DMS53 (cell line): ENCODE measurements at regions not wholly inside any gene's neighbourhood (a gene's known extent, or its start where the extent isn't known, plus 50 kb on each side); places are given as distances from the start of the nearest gene placed in this dataset.
A peak's percentile ranks its signal among the peaks of the same experiment; 100 is the strongest.

Experiments used
- DNase-seq: peaks from one replicate; lab custom pipeline; 2025; lab: John Stamatoyannopoulos, UW

DNA sequence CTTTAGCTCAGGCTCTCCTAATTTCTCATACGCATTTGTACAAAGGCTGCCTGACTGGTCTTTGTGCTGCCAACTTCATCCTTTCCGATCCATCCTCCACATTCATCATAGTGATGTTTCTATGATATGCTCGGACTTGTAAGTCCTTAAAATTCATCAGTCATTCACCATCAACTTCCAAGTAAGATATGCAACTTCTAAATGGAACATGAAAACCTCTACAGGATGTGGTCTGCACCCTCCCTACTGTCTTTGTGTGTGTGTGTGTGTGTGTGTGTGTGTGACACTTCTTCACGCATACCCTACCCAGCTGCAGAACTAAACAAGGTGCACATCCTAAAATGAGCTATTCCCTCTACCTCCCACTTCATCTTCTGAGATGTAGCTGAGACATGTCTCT lies 397.9 kb upstream of the NR5A2 start:
- DNase-seq, result no peak

GRCh38 chr1:199639453-199639852 lies 388.1 kb upstream of the NR5A2 start:
- no peak for DNase-seq

GRCh38 chr1:199641531-199641930 lies 386.0 kb upstream of the NR5A2 start:
- DNase-seq, result no peak

DNA sequence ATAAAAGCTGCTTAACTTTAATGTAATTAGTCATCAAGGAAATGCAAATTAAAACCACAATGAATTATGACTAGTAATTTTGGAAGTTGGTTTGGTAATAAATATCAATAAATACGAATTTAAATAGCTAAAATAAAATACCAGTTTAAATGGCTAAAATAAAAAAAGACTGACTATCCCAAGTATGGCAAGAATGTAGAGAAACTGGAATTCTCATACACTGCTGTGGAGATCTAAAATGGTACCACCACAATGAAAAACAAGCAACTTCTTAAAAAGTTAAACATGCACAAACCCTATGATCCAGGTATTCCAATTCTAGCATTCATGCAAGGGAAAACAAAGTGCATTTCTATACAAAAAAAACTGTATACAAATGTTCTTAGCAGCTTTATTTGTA lies 382.6 kb upstream of the NR5A2 start:
- no peak for DNase-seq

GRCh38 chr1:199646761-199647160 lies 380.7 kb upstream of the NR5A2 start:
- DNase-seq, result no peak

DNA sequence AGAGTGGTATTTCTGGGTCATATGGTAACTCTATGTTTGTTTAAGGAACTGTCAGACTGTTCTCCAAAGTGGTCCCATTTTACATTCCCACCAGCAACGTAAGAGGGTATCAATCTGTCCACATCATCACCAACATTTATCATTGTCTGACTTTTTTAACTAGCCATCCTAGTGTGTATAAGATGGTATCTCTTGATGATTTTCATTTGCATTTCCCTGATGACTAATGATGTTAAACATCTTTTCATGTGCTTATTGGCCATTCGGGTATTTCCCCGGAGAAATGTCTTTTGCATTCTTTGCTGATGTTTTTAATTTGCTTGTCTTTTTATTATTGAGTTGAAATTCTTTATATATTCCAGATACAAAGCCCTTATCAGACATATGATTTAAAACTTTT lies 370.1 kb upstream of the NR5A2 start:
- DNase-seq, result no peak

GRCh38 chr1:199660071-199660470 lies 367.4 kb upstream of the NR5A2 start:
- no peak for DNase-seq

DNA sequence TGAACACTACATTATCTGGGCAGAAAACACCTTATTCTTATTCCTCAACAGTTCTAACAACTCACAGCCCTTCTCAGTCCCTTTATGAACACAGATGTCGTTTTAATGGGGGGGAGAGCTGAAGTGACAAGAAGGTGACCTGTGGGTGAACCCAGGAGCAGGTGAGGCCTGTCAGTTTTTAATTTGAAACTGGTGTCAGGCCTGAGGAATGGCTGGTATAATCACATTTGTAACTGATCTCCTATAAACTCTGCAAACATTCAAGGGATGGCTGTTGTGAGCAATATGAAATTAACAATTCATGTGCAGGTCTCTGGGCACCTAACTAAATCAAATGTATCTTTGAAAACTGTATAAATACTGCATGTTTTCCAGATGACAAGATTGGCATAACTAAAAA lies 362.1 kb upstream of the NR5A2 start:
- DNase-seq, result peak; percentile 68

- peak; percentile 100 for DNase-seq
Measured at GRCh38 chr1:199667089-199667488, 360.4 kb upstream of the NR5A2 start.

DNA sequence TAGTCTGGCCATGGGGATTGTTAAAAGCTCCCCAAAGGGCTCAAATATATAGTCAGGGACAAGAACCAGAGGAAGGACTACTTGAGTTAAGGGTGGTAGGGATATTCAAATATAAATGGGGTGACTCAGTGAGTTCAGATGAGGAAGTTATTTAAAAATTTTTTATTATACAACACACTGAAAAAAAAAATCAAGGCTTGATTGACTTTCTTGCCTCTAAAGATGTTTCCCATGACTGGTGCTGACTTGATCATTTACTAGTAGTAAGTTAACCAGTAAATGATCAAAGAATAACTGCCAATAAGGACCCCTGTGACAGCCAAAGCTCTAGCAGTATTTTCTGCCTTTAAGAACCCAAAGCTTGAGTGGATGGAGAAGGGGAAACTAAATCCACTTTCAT lies 357.6 kb upstream of the NR5A2 start:
- DNase-seq, result peak; percentile 30

GRCh38 chr1:199671684-199672083 lies 355.8 kb upstream of the NR5A2 start:
- DNase-seq, result no peak

GRCh38 chr1:199675937-199676336 lies 351.6 kb upstream of the NR5A2 start:
- no peak for DNase-seq

DNA sequence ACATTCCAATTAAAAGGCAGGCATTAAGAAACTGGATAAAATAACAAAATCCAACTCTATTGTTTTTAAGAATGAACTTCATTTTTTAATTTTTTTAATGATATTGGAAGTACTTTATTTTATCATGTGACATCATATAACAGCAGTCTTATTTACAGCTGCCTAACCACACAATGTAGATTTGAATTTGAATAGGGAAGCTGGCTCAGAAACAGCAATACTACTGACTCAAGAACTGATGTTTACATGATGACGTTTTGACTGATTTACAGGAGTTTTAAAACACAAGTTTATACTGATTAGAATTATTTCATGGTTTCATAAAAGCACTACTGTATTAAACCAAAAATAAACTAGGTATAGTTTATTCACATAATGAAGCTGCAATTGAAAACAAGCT lies 348.7 kb upstream of the NR5A2 start:
- DNase-seq, result no peak

DNA sequence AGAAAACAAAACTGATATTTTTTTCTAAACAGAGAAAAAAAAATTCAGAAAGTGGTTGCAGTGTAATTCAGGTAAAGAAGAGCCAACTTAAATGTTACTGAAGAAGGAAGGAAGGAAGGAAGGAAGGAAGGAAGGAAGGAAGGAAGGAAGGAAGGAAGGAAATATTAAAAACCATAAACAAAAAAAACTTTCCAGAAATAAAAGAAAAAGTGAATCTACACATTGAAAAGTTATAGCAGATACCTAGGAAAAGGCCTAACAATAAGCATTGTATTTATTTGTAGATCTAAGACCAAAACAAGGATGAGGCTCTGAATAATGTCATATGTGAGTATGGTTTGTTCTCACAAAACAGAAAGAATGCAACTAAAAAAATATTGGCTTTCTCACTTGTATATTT lies 345.4 kb upstream of the NR5A2 start:
- DNase-seq, result no peak

DNA sequence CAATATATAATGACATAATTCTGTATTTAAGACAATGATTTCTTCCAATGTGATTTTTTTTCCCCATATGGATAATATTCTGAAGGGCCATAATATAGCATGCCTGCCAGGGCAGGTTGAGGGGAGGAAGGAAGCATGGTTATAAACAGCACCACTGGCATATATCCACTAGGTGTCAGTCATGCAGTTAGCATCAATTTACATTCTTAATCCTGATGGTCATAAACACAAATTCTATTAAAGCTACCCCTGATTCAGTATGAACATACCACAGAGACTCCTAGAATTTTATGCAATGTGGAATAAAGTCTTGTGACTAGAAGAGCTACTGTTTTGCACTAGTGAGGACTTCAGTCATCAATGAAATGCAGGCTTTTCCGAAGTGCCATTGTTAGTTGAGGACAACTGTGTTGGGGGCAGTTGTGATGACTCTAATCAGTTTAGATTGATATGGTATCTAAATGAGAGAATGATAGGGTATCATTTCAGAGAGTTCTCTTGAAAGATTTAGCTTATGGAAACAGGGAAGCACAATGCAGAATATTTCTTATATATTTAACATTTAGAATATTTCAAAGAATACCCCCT lies 342.7 kb upstream of the NR5A2 start:
- peak; percentile 87 for DNase-seq

GRCh38 chr1:199685369-199685768 lies 342.1 kb upstream of the NR5A2 start:
- peak; percentile 38 for DNase-seq

- DNase-seq, result no peak
Measured at GRCh38 chr1:199687321-199687720, 340.2 kb upstream of the NR5A2 start.

- no peak for DNase-seq
Measured at GRCh38 chr1:199688133-199688676, 339.3 kb upstream of the NR5A2 start.

GRCh38 chr1:199688774-199689173 lies 338.7 kb upstream of the NR5A2 start:
- DNase-seq, result no peak

- no peak for DNase-seq
Measured at GRCh38 chr1:199690496-199690895, 337.0 kb upstream of the NR5A2 start.

DNA sequence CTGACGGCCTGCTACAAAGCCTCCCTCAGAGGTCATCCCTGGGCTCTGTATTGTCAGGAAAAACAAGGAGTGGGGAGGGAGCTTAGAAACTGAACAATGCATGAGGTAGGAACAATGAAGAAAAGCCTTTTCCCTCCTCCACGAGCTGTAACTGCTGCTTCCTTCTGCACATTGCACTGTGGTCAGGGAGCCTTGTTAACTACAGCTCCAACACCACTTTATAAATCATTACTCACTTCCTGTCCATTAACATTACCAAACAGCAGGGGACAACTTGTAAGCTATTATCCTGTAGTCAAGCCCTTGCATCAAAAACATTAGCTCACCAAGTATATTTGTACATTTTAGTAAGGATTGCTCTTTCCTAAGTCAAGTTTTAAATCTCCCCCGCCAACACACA lies 336.0 kb upstream of the NR5A2 start:
- DNase-seq, result peak; percentile 80

- DNase-seq, result no peak
Measured at GRCh38 chr1:199693724-199694123, 333.8 kb upstream of the NR5A2 start.

DNA sequence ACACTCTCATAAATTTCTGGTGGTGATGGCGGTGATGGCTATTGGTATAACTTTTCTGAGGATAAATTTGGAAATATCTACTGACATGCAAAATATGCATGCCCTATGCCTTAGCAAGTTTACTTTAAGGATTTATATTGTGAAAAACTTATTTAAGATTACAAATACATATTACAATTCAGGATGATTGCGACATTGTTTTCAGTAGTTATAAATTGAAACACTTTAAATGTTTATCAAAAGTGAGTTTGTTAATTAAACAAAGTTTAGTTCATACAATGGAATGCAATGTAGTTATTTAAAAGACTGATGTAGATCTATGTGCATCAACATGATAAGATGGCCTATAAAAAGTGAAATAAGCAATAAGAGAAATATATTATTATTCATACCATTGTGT lies 331.3 kb upstream of the NR5A2 start:
- DNase-seq, result no peak

DNA sequence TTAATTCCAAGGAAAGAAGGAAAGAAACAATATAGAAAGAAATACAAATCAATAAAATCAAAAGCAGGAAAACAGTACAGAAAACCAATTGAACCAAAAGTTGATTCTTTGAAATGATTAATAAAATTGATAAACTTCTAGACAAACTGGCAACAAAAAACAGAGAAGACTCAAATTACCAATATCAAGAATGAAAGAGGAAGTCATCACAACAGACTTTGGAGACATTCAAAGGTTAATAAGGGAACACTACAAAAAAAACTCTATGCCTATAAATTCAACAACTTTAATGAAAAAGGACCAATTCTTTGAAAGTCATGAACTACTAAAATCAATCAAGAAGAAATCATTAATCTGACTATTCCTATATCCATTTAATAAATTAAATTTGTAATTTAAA lies 329.3 kb upstream of the NR5A2 start:
- DNase-seq, result no peak
